NB4 (cell line): ENCODE measurements at regions not wholly inside any gene's neighbourhood (a gene's known extent, or its start where the extent isn't known, plus 50 kb on each side); places are given as distances from the start of the nearest gene placed in this dataset.

Experiments
- CTCF ChIP-seq: IDR thresholded peaks from one replicate; pipeline ENCODE4 v1.5.1; 2012; ENCODE audit warnings: low read depth, low read length
- MYC ChIP-seq: IDR thresholded peaks from 2 replicates; pipeline ENCODE4 v1.6.1; 2011; ENCODE audit warnings: low read depth, low read length

GRCh38 chr10:9450801-9451200, 1396.3 kb downstream of the GATA3 start:
- TF ChIP-seq MYC (no peak), CTCF (no peak)
